Panc1 (cell line): ENCODE measurements at regions not wholly inside any gene's neighbourhood (a gene's known extent, or its start where the extent isn't known, plus 50 kb on each side); places are given as distances from the start of the nearest gene placed in this dataset.

Experiments used
- CTCF ChIP-seq: fragments of 450-650 bp; IDR thresholded peaks from 2 replicates; pipeline ENCODE4 v1.5.1; 2017; ENCODE audit warnings: mild to moderate bottlenecking
- POLR2AphosphoS5 ChIP-seq: IDR thresholded peaks from 2 replicates; pipeline ENCODE4 v1.6.1; 2012; ENCODE audit warnings: mild to moderate bottlenecking, low read depth, low read length, moderate library complexity
- TF ChIP-seq, protein P1 (sequence below), 2 experiments: IDR thresholded peaks; 2 replicates each; pipeline ENCODE4 v1.6.1; 2011 to 2012; ENCODE audit warnings: low read depth in 2 of 2, control low read depth in 1 of 2, low read length in 1 of 2, mild to moderate bottlenecking in 1 of 2, moderate library complexity in 1 of 2; ENCODE audit not compliant: insufficient read depth in 1 of 2

- no peak for TF ChIP-seq CTCF
- no peak for TF ChIP-seq POLR2AphosphoS5
- TF ChIP-seq, protein P1, sequence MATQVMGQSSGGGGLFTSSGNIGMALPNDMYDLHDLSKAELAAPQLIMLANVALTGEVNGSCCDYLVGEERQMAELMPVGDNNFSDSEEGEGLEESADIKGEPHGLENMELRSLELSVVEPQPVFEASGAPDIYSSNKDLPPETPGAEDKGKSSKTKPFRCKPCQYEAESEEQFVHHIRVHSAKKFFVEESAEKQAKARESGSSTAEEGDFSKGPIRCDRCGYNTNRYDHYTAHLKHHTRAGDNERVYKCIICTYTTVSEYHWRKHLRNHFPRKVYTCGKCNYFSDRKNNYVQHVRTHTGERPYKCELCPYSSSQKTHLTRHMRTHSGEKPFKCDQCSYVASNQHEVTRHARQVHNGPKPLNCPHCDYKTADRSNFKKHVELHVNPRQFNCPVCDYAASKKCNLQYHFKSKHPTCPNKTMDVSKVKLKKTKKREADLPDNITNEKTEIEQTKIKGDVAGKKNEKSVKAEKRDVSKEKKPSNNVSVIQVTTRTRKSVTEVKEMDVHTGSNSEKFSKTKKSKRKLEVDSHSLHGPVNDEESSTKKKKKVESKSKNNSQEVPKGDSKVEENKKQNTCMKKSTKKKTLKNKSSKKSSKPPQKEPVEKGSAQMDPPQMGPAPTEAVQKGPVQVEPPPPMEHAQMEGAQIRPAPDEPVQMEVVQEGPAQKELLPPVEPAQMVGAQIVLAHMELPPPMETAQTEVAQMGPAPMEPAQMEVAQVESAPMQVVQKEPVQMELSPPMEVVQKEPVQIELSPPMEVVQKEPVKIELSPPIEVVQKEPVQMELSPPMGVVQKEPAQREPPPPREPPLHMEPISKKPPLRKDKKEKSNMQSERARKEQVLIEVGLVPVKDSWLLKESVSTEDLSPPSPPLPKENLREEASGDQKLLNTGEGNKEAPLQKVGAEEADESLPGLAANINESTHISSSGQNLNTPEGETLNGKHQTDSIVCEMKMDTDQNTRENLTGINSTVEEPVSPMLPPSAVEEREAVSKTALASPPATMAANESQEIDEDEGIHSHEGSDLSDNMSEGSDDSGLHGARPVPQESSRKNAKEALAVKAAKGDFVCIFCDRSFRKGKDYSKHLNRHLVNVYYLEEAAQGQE (IDR thresholded peaks at IDR 0.05; ENCODE audit: insufficient read depth in 1 of 2, low read depth in 2 of 2, low read length in 1 of 2): no peak
These were observed 80.9 kb downstream of the PTPRS start for GRCh38 chr19:5259750-5260149.
